ENCODE measurements at regions not wholly inside any gene's neighbourhood (a gene's known extent, or its start where the extent isn't known, plus 50 kb on each side); places are given as distances from the start of the nearest gene placed in this dataset.

GRCh38 chr2:217195658-217196446 is 336.0 kb upstream of the TNP1 start:
- no peak for TF ChIP-seq EZH2 (IDR thresholded peaks at IDR 0.05)
- TF ChIP-seq POLR2AphosphoS5 (IDR thresholded peaks at IDR 0.05; ENCODE audit: borderline replicate concordance, low read depth, low read length), result no peak

All from SK-N-MC (cell line).